ENCODE measurements at regions not wholly inside any gene's neighbourhood (a gene's known extent, or its start where the extent isn't known, plus 50 kb on each side); places are given as distances from the start of the nearest gene placed in this dataset.

GRCh38 chr13:93140912-93141311 lies 85.7 kb upstream of the GPC6 start:
- H3K9me3 ChIP-seq (ENCODE audit: low read length) = no peaks in the 10 kb centered on the region
- H3K79me2 ChIP-seq (replicated peaks; ENCODE audit: insufficient read depth, low read length) = no peaks in the 10 kb centered on the region
- no peaks in the 10 kb centered on the region for H3K36me3 ChIP-seq (ENCODE audit: insufficient read depth, low read length)
- no peak overlapping the region for H3K27ac ChIP-seq (ENCODE audit: low read length)
- no peak overlapping the region for H2AFZ ChIP-seq (ENCODE audit: low read depth, low read length)
- H3K4me3 ChIP-seq (ENCODE audit: low read length) = no peak overlapping the region
- no peak overlapping the region for H3K9ac ChIP-seq (ENCODE audit: low read length)
- no peaks in the 10 kb centered on the region for H3K9me2 ChIP-seq (ENCODE audit: insufficient read depth, low read length)
- no peak overlapping the region for H3K4me2 ChIP-seq (ENCODE audit: low read length)
- no peaks in the 10 kb centered on the region for H3F3A ChIP-seq (ENCODE audit: insufficient read depth, low read length, poor library complexity, severe bottlenecking)
- no peaks in the 10 kb centered on the region for H3K27me3 ChIP-seq (ENCODE audit: insufficient read depth, low read depth, low read length)
- TF ChIP-seq REST (IDR thresholded peaks at IDR 0.05; ENCODE audit: borderline replicate concordance) (no peak), EP300 (conservative IDR thresholded peaks at IDR 0.05; ENCODE audit: poor library complexity, severe bottlenecking) (no peak), CTCF (IDR thresholded peaks at IDR 0.05; ENCODE audit: poor library complexity, severe bottlenecking) (no peak), TAF1 (IDR thresholded peaks at IDR 0.05; ENCODE audit: low read depth) (no peak), RAD21 (conservative IDR thresholded peaks at IDR 0.05) (no peak), SMC3 (conservative IDR thresholded peaks at IDR 0.05; ENCODE audit: poor library complexity) (no peak), MXI1 (conservative IDR thresholded peaks at IDR 0.05; ENCODE audit: poor library complexity, severe bottlenecking) (no peak), POLR2AphosphoS5 (IDR thresholded peaks at IDR 0.05) (no peak), EZH2 (IDR thresholded peaks at IDR 0.05; ENCODE audit: borderline replicate concordance, insufficient read depth, low read length, poor library complexity, severe bottlenecking) (no peak)
- H4K20me1 ChIP-seq (ENCODE audit: insufficient read depth) = no peaks in the 10 kb centered on the region

GRCh38 chr13:93144031-93144430 lies 82.6 kb upstream of the GPC6 start:
- no peak overlapping the region for H3K4me3 ChIP-seq (ENCODE audit: low read length)
- TF ChIP-seq MXI1 (conservative IDR thresholded peaks at IDR 0.05; ENCODE audit: poor library complexity, severe bottlenecking) (no peak), POLR2AphosphoS5 (IDR thresholded peaks at IDR 0.05) (no peak), TAF1 (IDR thresholded peaks at IDR 0.05; ENCODE audit: low read depth) (no peak), SMC3 (conservative IDR thresholded peaks at IDR 0.05; ENCODE audit: poor library complexity) (no peak), CTCF (IDR thresholded peaks at IDR 0.05; ENCODE audit: poor library complexity, severe bottlenecking) (no peak), RAD21 (conservative IDR thresholded peaks at IDR 0.05) (no peak), EZH2 (IDR thresholded peaks at IDR 0.05; ENCODE audit: borderline replicate concordance, insufficient read depth, low read length, poor library complexity, severe bottlenecking) (no peak), REST (IDR thresholded peaks at IDR 0.05; ENCODE audit: borderline replicate concordance) (no peak), EP300 (conservative IDR thresholded peaks at IDR 0.05; ENCODE audit: poor library complexity, severe bottlenecking) (no peak)
- no peak overlapping the region for H3K27ac ChIP-seq (ENCODE audit: low read length)
- no peak overlapping the region for H3K9ac ChIP-seq (ENCODE audit: low read length)
- no peaks in the 10 kb centered on the region for H4K20me1 ChIP-seq (ENCODE audit: insufficient read depth)
- no peak overlapping the region for H2AFZ ChIP-seq (ENCODE audit: low read depth, low read length)
- no peaks in the 10 kb centered on the region for H3K9me3 ChIP-seq (ENCODE audit: low read length)
- H3K79me2 ChIP-seq (replicated peaks; ENCODE audit: insufficient read depth, low read length) = no peaks in the 10 kb centered on the region
- no peaks in the 10 kb centered on the region for H3K9me2 ChIP-seq (ENCODE audit: insufficient read depth, low read length)
- no peaks in the 10 kb centered on the region for H3K27me3 ChIP-seq (ENCODE audit: insufficient read depth, low read depth, low read length)
- H3K4me2 ChIP-seq (ENCODE audit: low read length) = no peak overlapping the region
- no peaks in the 10 kb centered on the region for H3F3A ChIP-seq (ENCODE audit: insufficient read depth, low read length, poor library complexity, severe bottlenecking)
- H3K36me3 ChIP-seq (ENCODE audit: insufficient read depth, low read length) = no peaks in the 10 kb centered on the region
